Osteoblast (primary cell): ENCODE measurements at regions not wholly inside any gene's neighbourhood (a gene's known extent, or its start where the extent isn't known, plus 50 kb on each side); places are given as distances from the start of the nearest gene placed in this dataset.
"Not testable (repeated sequence)": the region's sequence is repeated elsewhere in the genome, so short reads cannot be mapped to it uniquely, and the experiment has no call there.

Experiments used
- DNase-seq: peaks from one replicate; pipeline ENCODE4 v3.0.0; 2011; ENCODE audit warnings: low spot score, mixed read lengths; ENCODE audit not compliant: insufficient read length; ENCODE audit errors: missing footprints
- H2AFZ ChIP-seq: 2 replicates; pipeline ENCODE4 v1.6.0; 2011; ENCODE audit warnings: mild to moderate bottlenecking, low read length
- H3K27ac ChIP-seq: 2 replicates; pipeline ENCODE4 v1.5.1; 2011; ENCODE audit warnings: mild to moderate bottlenecking, low read depth, low read length, moderate library complexity
- H3K27me3 ChIP-seq: 2 replicates; pipeline ENCODE4 v1.6.0; 2012; ENCODE audit warnings: mild to moderate bottlenecking, control low read depth, inconsistent platforms, low read length, moderate library complexity; ENCODE audit not compliant: insufficient read depth
- H3K36me3 ChIP-seq: 2 replicates; pipeline ENCODE4 v1.5.1; 2011; ENCODE audit warnings: mild to moderate bottlenecking, low read length, control low read depth, moderate library complexity; ENCODE audit not compliant: insufficient read depth
- H3K4me1 ChIP-seq: 2 replicates; pipeline ENCODE4 v1.5.1; 2011; ENCODE audit warnings: mild to moderate bottlenecking, low read length, control low read depth, moderate library complexity; ENCODE audit not compliant: insufficient read depth
- H3K4me2 ChIP-seq: 2 replicates; pipeline ENCODE4 v1.6.0; 2011; ENCODE audit warnings: mild to moderate bottlenecking, low read length; ENCODE audit not compliant: insufficient read depth
- H3K4me3 ChIP-seq: fragments of 200-600 bp; sonication (generic); 3 replicates; pipeline ENCODE4 v1.5.1; 2012; ENCODE audit warnings: mild to moderate bottlenecking, low read length, inconsistent platforms; ENCODE audit not compliant: insufficient read depth
- H3K79me2 ChIP-seq: 2 replicates; pipeline ENCODE4 v1.6.0; 2012; ENCODE audit warnings: mild to moderate bottlenecking, low read length, control low read depth, inconsistent platforms; ENCODE audit not compliant: insufficient read depth
- H3K9me3 ChIP-seq: 2 replicates; pipeline ENCODE4 v1.5.1; 2011; ENCODE audit warnings: low read depth, low read length, control low read depth
- H4K20me1 ChIP-seq: 2 replicates; pipeline ENCODE4 v1.6.0; 2012; ENCODE audit warnings: mild to moderate bottlenecking, low read length, control low read depth; ENCODE audit not compliant: insufficient read depth

DNA sequence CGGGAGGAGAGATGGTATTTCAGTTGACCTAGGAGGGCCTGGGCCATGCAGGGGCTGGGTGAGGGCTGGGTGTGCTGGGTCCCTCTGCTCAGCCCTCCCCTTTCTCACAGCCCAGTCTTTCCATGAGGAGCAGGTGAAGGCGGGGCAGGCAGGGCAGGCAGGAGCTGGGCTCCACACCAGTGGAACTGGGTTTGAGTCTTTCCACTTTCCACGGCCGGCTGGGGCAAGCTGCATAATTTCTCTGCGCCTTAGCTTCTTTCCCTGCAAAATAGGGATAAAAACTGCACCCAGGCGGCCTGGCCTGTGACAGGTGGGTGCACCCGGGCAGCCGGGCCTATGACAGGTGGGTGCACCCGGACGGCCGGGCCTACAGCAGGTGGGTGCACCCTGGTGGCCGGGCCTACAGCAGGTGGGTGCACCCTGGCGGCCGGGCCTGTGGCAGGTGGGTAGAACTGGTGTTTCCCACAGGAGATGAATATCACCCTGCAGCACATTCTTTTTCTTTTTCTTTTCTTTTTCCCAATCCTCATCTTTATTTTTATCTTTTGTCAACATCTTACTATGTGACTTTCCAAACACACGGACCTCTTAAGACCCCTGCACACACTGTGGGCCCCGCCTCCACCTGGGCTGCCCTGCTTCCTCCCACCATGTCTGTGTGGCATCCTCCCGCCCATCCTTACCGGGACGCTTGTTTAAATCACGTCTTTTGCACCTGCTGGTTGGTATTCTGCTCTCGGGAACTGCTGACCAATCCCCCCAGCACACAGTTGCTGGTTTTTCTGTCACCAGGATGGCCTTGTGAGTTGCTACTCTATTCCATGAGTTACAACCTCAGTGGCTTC lies 111.3 kb downstream of the NPIPB11 start:
- not testable (repeated sequence) for DNase-seq, H3K79me2 ChIP-seq, H3K9me3 ChIP-seq, H4K20me1 ChIP-seq, H3K36me3 ChIP-seq, H3K4me2 ChIP-seq, H3K27ac ChIP-seq, H3K27me3 ChIP-seq, H3K4me3 ChIP-seq, H2AFZ ChIP-seq
- H3K4me1 ChIP-seq = peaks cover 15% of the 10 kb centered on the region

DNA sequence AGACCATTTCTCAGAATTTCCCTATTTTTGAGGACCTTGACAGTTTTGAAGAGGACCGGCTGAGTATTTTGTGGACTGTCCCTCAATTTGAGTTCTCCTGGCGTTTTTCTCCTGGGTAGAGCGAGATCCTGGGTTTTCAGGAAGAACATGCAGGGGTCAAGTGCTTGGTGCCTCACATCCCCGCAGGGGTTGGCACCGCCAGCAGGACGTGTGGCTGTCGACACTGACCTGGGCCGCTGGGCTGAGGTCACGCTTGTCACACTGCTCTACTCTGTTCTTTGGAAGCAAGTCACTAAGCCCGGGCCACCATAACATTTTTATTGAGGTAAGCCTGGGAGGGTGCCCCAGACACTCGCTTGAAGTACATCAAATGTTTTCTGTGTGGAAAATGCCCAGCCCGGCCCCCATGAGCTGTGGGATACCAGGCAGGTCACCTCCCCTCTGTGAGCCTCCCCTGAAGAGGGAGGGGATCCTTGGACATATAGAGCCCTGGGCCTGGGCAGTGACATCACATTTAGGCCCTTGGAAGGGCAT lies 112.0 kb downstream of the NPIPB11 start:
- not testable (repeated sequence) for H3K4me3 ChIP-seq, H3K27ac ChIP-seq, H3K27me3 ChIP-seq, H3K4me2 ChIP-seq, H3K79me2 ChIP-seq, H4K20me1 ChIP-seq, H3K9me3 ChIP-seq, H2AFZ ChIP-seq, H3K36me3 ChIP-seq
- DNase-seq = peak; percentile 25
- peaks cover 11% of the 10 kb centered on the region for H3K4me1 ChIP-seq

DNA sequence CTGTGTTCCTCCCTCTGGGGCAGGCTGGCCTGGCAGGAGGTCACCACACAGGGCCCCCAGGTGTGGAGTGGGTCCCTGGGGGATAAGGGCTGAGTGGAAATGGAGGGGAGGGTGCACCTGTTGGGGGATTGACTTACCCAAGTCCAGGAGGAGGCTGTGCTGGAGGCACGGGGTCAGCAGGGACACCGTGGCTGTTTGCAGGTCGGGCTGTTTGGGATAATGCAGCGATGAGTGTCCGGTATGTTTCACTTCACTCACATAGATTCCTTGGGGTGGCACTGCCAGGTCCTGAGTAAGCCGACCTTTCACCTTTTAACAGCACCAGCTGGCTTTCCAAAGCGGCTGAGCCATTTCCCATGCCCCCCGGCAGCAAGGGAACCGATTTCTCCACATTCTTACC lies 113.0 kb downstream of the NPIPB11 start:
- H3K4me1 ChIP-seq = peaks cover 11% of the 10 kb centered on the region
- not testable (repeated sequence) for H3K27me3 ChIP-seq, H3K4me3 ChIP-seq, H3K27ac ChIP-seq, H3K79me2 ChIP-seq, H4K20me1 ChIP-seq, DNase-seq, H2AFZ ChIP-seq, H3K4me2 ChIP-seq, H3K9me3 ChIP-seq, H3K36me3 ChIP-seq

DNA sequence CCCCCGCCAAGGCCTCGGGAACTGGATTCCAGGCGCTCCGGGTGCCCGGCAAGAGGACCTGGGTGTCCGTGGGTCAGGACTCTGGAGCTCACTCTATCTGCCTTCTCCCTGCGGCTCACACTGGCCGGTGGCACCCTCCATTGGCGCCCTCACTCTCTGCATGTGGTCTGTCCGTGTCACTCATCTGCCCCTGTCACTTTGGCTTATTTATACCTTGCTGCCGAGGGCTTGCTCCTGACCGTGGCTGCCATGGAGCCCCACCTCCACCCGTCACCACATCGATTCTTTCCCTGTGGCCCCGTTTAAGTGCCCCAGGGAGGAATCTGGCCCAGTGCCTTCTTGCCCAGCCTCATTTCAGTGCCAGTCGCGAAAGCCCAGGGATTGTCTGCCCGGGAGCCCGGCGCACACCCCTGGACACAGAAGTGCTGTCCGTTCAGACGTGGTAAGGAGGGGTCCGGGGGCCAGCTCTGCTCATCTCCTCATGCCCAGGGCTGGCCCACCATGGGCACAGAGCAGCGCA lies 113.5 kb downstream of the NPIPB11 start:
- peaks cover 11% of the 10 kb centered on the region for H3K4me1 ChIP-seq
- H3K4me2 ChIP-seq, H3K27ac ChIP-seq, H3K79me2 ChIP-seq, H2AFZ ChIP-seq, H4K20me1 ChIP-seq, H3K27me3 ChIP-seq, H3K9me3 ChIP-seq, H3K4me3 ChIP-seq, H3K36me3 ChIP-seq: not testable (repeated sequence)
- peak; percentile 11 for DNase-seq

DNA sequence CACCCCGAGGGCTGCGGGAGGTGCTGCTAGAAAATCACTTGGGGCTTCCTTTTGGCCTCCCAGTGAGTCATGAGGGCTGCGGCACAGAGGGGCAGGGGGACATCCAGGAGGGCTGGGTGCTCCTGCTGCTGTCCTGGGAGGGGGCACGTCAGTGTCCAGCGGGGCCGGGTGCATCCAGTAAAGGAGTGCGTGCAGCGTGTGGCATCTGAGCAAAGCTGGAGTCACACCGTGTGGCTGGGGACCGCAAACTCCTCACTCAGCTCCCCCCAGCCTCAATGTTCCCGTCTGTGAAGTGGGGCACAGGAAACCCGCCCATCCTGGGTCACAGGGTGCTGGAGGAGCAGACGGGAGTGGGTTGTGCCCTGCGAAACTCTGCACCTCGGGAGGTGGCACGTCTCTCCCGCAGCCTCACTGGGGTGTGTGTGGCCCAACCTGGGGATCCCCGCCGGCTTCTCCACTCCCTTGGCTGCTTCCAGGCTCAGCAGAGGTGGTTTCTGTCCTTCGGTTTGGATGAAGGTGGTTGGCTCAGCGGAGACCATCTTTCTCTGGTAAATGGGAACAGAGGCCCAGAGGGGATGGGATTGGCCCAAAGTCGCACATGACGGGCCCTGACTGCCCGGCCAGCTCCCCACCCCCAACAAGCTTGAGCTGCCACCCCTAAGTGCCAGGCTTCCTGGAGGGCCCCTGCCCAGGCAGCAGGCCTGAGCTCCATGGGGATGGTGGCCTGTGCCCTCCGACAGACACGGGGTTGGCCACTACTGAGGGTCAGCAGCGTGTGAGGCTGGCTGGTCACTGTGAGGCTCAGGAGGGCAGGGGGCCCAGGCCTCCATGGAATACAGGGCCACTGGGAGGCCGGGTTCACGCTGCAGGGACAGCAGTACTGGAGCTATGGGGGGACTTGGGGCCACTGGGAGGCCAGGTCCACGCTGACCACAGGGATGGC lies 114.9 kb downstream of the NPIPB11 start:
- not testable (repeated sequence) for H3K79me2 ChIP-seq, H3K4me2 ChIP-seq, H3K27me3 ChIP-seq, H3K36me3 ChIP-seq, H3K4me3 ChIP-seq, H2AFZ ChIP-seq, H3K9me3 ChIP-seq, H4K20me1 ChIP-seq
- H3K27ac ChIP-seq = peak overlapping the region; percentile 12
- peaks cover 11% of the 10 kb centered on the region for H3K4me1 ChIP-seq
- DNase-seq = peak; percentile 71
